ENCODE measurements at regions not wholly inside any gene's neighbourhood (a gene's known extent, or its start where the extent isn't known, plus 50 kb on each side); places are given as distances from the start of the nearest gene placed in this dataset.

DNA sequence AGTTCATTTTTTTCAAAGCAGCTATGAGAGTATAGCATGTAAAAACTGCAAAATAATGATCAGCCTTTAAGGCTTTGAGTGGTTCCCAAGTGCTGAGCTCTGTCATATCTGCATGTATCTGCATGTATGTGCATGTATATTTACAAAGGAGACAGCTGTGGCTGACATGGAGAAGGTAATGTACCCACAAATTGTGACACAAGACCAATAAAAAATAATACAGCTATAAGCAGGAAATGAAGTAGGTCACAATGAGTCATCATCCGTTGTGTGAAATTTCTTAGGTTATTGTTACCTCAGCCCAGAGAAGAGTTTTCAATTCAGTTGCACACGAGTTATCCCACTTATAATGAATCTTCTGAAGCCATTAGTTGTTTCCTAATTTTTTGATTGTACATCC, 60.9 kb upstream of the MED4 start:
- Mint-ChIP-seq H3K9me3 (no peaks in the 10 kb centered on the region), H3K4me1 (peaks cover 66 to 87% (median 84%) of the 10 kb centered on the region in 3 donors), H3K27me3 (no peaks in the 10 kb centered on the region), H3K36me3 (no peaks in the 10 kb centered on the region), H3K4me3 (peak overlapping the region; percentile 25 to 89 (median 77)), H3K27ac (peak overlapping the region; percentile 78 to 98 (median 88))
- ChIA-PET POLR2A (interaction anchor here (0.7 to 2.5 kb wide), 11 partner anchors 20 to 118 kb away, joined by 3 to 34 read pairs (median 4); partner anchors contain the start of genes ITM2B and NUDT15), CTCF (interaction anchor here (0.6 to 4.3 kb wide), 11 partner anchors 26 to 83 kb away, joined by 3 to 19 read pairs (median 5); partner anchors contain the start of gene ITM2B)
- Histone ChIP-seq H3K36me3 (ENCODE audit: insufficient read depth, low read length) (no peaks in the 10 kb centered on the region), H3K4me3 (ENCODE audit: low read length) (peak overlapping the region; percentile 19), H3K4me1 (ENCODE audit: insufficient read depth, low read length) (peaks cover 72% of the 10 kb centered on the region), H3K27ac (ENCODE audit: low read depth, low read length) (peak overlapping the region; percentile 60), H3K9me3 (ENCODE audit: low read length) (no peaks in the 10 kb centered on the region), H3K27me3 (ENCODE audit: insufficient read depth, low read length, poor library complexity, severe bottlenecking) (no peaks in the 10 kb centered on the region)
- DNase-seq: peak; percentile 2 to 76 (median 65)

DNA sequence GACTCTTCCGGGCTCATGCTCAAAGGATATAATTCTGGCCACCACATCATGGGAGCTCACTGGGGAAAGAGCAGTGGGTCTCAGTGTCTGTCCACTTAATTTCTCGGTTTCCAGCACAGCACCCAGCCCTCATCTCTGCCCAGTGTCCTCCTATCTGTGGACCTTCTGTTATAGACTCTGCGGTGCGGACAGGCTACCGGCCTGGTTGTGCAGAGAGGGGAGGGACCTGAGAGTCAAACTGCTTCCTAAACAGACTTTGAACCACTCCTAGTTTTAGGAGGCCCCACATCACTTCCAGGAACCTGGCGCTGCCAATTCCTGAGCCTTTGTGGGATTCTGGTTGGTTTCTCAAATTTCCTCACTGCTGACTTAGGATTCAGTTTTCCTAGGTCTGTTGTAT, 59.8 kb upstream of the MED4 start:
- no peaks in the 10 kb centered on the region for H3K27me3 ChIP-seq (ENCODE audit: insufficient read depth, low read length, poor library complexity, severe bottlenecking)
- no peak for DNase-seq
- peaks cover 80% of the 10 kb centered on the region for H3K4me1 ChIP-seq (ENCODE audit: insufficient read depth, low read length)
- H3K9me3 Mint-ChIP-seq: peaks cover 0 to 2% (median 0%) of the 10 kb centered on the region in 5 donors
- peaks cover 66 to 84% (median 77%) of the 10 kb centered on the region in 3 donors for H3K4me1 Mint-ChIP-seq
- H3K4me3 Mint-ChIP-seq: peak overlapping the region in 4 of 7 donors; percentile 16 to 80 (median 53)
- H3K36me3 Mint-ChIP-seq: no peaks in the 10 kb centered on the region
- no peaks in the 10 kb centered on the region for H3K36me3 ChIP-seq (ENCODE audit: insufficient read depth, low read length)
- POLR2A ChIA-PET: interaction anchor here (1.0 to 2.5 kb wide), 5 partner anchors 25 to 88 kb away, joined by 3 to 34 read pairs (median 7); partner anchors contain the start of gene ITM2B
- no peak overlapping the region for H3K4me3 ChIP-seq (ENCODE audit: low read length)
- H3K27ac ChIP-seq (ENCODE audit: low read depth, low read length): no peak overlapping the region
- no peaks in the 10 kb centered on the region for H3K9me3 ChIP-seq (ENCODE audit: low read length)
- H3K27ac Mint-ChIP-seq: peak overlapping the region in 7 of 8 donors; percentile 78 to 97 (median 87)
- CTCF ChIA-PET: interaction anchor here (1.5 to 4.3 kb wide), 5 partner anchors 26 to 82 kb away, joined by 3 to 16 read pairs (median 6); no protein-coding TSS in a partner anchor
- no peaks in the 10 kb centered on the region for H3K27me3 Mint-ChIP-seq

DNA sequence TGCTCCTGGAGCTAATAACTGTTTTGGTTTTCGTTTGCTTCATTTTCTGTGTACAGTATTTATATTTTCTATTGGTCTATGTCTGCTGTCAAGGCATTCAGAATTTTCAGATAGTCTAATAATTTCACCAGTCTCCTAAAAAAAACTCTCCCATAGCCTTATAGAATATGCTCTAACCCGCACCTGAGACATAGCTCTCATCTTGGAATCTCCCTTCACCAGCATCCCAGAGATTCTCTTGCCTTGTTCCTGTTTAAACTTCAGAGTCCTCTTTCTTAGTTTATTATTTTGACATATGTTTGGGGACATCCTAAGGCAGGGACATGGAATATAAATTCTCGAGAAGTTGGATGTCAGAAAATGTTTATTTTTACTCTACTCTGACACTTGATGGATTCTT, 58.3 kb upstream of the MED4 start:
- no peak overlapping the region for H3K4me3 ChIP-seq (ENCODE audit: low read length)
- no peak overlapping the region for H3K27ac ChIP-seq (ENCODE audit: low read depth, low read length)
- H3K27me3 ChIP-seq (ENCODE audit: insufficient read depth, low read length, poor library complexity, severe bottlenecking): no peaks in the 10 kb centered on the region
- H3K27me3 Mint-ChIP-seq: no peaks in the 10 kb centered on the region
- H3K9me3 Mint-ChIP-seq: peaks cover 0 to 2% (median 0%) of the 10 kb centered on the region in 5 donors
- ChIA-PET POLR2A (no interaction called here), CTCF (interaction anchor here (4.3 kb wide), 1 partner anchor 27 kb away, joined by 16 read pairs; no protein-coding TSS in a partner anchor)
- H3K36me3 ChIP-seq (ENCODE audit: insufficient read depth, low read length): no peaks in the 10 kb centered on the region
- DNase-seq: no peak
- peaks cover 65 to 80% (median 75%) of the 10 kb centered on the region in 3 donors for H3K4me1 Mint-ChIP-seq
- H3K27ac Mint-ChIP-seq: peak overlapping the region in 7 of 8 donors; percentile 68 to 97 (median 81)
- H3K4me1 ChIP-seq (ENCODE audit: insufficient read depth, low read length): peaks cover 72% of the 10 kb centered on the region
- H3K4me3 Mint-ChIP-seq: peak overlapping the region in 4 of 7 donors; percentile 6 to 24 (median 18)
- no peaks in the 10 kb centered on the region for H3K36me3 Mint-ChIP-seq
- no peaks in the 10 kb centered on the region for H3K9me3 ChIP-seq (ENCODE audit: low read length)

DNA sequence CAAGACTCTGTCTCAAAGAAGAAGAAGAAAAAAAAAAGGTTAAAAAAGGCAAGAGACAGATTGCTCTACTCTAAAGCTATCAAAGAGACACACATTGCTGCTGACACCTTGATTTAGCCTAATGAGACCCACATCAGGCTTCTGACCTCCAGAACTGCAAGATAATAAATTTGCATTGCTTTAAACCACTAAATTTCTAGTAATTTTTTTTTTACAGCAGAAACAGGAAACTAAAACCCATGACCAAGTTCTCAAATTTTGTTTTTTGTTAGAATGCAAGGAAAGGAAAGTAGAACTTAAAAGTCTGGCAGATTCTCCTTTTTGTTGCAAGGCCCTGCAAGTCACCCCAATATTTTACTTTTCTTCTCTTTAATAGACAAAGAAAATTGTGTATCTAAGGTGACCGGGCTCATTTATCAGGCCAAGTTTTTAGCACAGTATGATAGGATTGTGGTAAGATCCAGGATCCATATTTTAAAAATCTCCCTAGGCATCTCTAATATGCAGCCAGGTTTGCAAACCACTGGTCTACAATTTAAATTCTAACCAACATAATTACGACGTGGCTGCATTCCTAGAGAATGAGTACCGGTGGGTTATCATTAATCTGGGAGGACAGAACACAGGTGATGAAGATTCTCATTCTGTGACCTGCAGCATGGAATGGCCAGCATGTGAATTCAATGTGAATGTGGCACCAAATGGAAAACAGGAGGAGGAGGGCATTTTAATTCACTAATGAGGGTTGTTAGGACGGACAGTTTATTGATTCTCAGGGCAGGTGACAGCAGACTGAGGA, 56.7 kb upstream of the MED4 start:
- Histone ChIP-seq H3K27me3 (ENCODE audit: insufficient read depth, low read length, poor library complexity, severe bottlenecking) (no peaks in the 10 kb centered on the region), H3K27ac (ENCODE audit: low read depth, low read length) (no peak overlapping the region), H3K9me3 (ENCODE audit: low read length) (no peaks in the 10 kb centered on the region), H3K36me3 (ENCODE audit: insufficient read depth, low read length) (no peaks in the 10 kb centered on the region), H3K4me3 (ENCODE audit: low read length) (peak overlapping the region; percentile 48), H3K4me1 (ENCODE audit: insufficient read depth, low read length) (peaks cover 63% of the 10 kb centered on the region)
- Mint-ChIP-seq H3K27me3 (no peaks in the 10 kb centered on the region), H3K27ac (peak overlapping the region; percentile 78 to 98 (median 91)), H3K36me3 (no peaks in the 10 kb centered on the region), H3K4me3 (peak overlapping the region in 5 of 7 donors; percentile 52 to 75 (median 62)), H3K9me3 (peaks cover 0 to 2% (median 0%) of the 10 kb centered on the region in 5 donors), H3K4me1 (peaks cover 66 to 78% (median 71%) of the 10 kb centered on the region in 3 donors)
- peak in 1 of 5 donors; percentile 30 for DNase-seq
- ChIA-PET CTCF (interaction anchor here (2.8 kb wide), 1 partner anchor 81 kb away, joined by 7 read pairs; the partner anchor contains the start of gene ITM2B), POLR2A (interaction anchor here (0.8 kb wide), 1 partner anchor 341 kb away, joined by 3 read pairs; no protein-coding TSS in a partner anchor)

DNA sequence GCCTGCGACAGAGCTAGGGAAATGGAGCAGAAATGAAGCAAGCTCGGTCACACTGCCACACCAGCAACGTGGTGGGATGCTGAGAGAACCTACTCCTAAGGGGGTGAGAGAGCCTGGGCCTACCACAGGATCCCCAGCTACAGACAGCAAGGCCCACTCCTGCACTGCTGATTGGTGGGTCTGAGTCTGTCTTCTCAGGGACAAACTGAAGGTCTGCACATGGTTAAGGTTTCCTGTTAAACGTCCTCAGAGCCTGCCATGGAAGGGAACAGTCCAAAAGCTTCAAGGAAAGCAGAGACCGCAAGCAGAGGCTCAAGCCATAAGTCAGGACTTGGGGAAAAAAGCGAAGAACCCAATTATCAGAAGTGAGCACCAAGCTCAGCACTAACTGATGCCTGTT, 53.5 kb upstream of the MED4 start:
- peaks cover 45% of the 10 kb centered on the region for H3K4me1 ChIP-seq (ENCODE audit: insufficient read depth, low read length)
- Mint-ChIP-seq H3K27me3 (no peaks in the 10 kb centered on the region), H3K9me3 (peaks cover 0 to 2% (median 0%) of the 10 kb centered on the region in 5 donors), H3K4me1 (peaks cover 51 to 70% (median 52%) of the 10 kb centered on the region in 3 donors), H3K4me3 (no peak overlapping the region), H3K36me3 (no peaks in the 10 kb centered on the region), H3K27ac (peak overlapping the region in 5 of 8 donors; percentile 37 to 84 (median 53))
- no peaks in the 10 kb centered on the region for H3K36me3 ChIP-seq (ENCODE audit: insufficient read depth, low read length)
- ChIA-PET POLR2A (interaction anchor here (0.9 kb wide), 1 partner anchor 38 kb away, joined by 5 read pairs; no protein-coding TSS in a partner anchor), CTCF (interaction anchor here (0.7 to 1.4 kb wide), 2 partner anchors 9 to 21 kb away, joined by 3 to 4 read pairs; no protein-coding TSS in a partner anchor)
- no peaks in the 10 kb centered on the region for H3K27me3 ChIP-seq (ENCODE audit: insufficient read depth, low read length, poor library complexity, severe bottlenecking)
- H3K27ac ChIP-seq (ENCODE audit: low read depth, low read length): no peak overlapping the region
- H3K4me3 ChIP-seq (ENCODE audit: low read length): no peak overlapping the region
- no peak for DNase-seq
- H3K9me3 ChIP-seq (ENCODE audit: low read length): no peaks in the 10 kb centered on the region

DNA sequence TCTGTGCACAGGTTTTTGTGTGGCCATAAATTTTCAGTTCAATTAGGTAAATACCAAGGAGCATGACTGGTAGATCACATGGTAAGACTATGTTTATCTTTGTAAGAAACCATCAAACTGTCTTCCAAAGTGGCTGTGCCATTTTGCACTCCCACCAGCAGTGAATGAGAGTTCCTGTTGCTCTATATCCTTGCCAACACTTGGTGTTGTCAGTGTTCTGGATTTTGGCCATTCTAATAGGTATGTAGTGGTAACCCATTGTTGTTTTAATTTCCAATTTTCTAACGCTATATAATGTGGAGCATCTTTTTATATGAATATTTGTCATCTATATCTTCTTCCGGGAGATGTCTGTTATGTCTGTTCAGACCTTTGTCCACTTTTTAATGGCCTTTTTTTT, 51.7 kb upstream of the MED4 start:
- Mint-ChIP-seq H3K4me1 (peaks cover 36 to 59% (median 37%) of the 10 kb centered on the region in 3 donors), H3K4me3 (no peak overlapping the region), H3K36me3 (peaks cover 0 to 7% (median 0%) of the 10 kb centered on the region in 3 donors), H3K9me3 (peaks cover 0 to 2% (median 0%) of the 10 kb centered on the region in 5 donors), H3K27me3 (no peaks in the 10 kb centered on the region), H3K27ac (peak overlapping the region in 1 of 8 donors; percentile 53)
- H3K27ac ChIP-seq (ENCODE audit: low read depth, low read length): no peak overlapping the region
- DNase-seq: no peak
- peaks cover 27% of the 10 kb centered on the region for H3K4me1 ChIP-seq (ENCODE audit: insufficient read depth, low read length)
- CTCF ChIA-PET: no interaction called here
- H3K9me3 ChIP-seq (ENCODE audit: low read length): no peaks in the 10 kb centered on the region
- no peaks in the 10 kb centered on the region for H3K27me3 ChIP-seq (ENCODE audit: insufficient read depth, low read length, poor library complexity, severe bottlenecking)
- no peak overlapping the region for H3K4me3 ChIP-seq (ENCODE audit: low read length)
- no peaks in the 10 kb centered on the region for H3K36me3 ChIP-seq (ENCODE audit: insufficient read depth, low read length)
- POLR2A ChIA-PET: no interaction called here

DNA sequence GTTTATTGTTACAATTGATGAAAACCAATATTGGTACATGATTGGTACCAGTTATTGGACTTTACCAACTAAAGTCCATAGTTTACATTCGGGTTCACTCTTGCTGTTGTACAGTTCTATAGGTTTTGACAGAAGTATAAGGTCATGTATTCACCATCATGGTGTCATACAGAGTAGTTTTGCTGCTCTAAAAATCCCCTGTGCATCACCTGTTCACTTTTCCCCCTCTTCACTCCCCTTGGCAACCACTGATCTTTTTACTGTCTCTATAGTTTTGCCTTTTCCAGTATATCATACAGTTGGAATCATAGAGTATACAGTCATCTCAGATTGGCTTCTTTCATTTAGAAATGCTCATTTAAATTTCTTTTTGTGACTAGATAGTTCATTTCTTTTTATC, 51.2 kb upstream of the MED4 start:
- ChIA-PET POLR2A (no interaction called here), CTCF (no interaction called here)
- H3K36me3 Mint-ChIP-seq: peaks cover 0 to 7% (median 0%) of the 10 kb centered on the region in 3 donors

More for the DNA sequence above, 51.2 kb upstream of the MED4 start:
- H3K4me3 Mint-ChIP-seq: no peak overlapping the region
- H3K4me1 Mint-ChIP-seq: peaks cover 30 to 54% (median 32%) of the 10 kb centered on the region in 3 donors
- H3K9me3 Mint-ChIP-seq: peaks cover 0 to 4% (median 0%) of the 10 kb centered on the region in 5 donors
- Histone ChIP-seq H3K36me3 (ENCODE audit: insufficient read depth, low read length) (no peaks in the 10 kb centered on the region), H3K9me3 (ENCODE audit: low read length) (no peaks in the 10 kb centered on the region), H3K4me1 (ENCODE audit: insufficient read depth, low read length) (peaks cover 22% of the 10 kb centered on the region), H3K27ac (ENCODE audit: low read depth, low read length) (no peak overlapping the region), H3K4me3 (ENCODE audit: low read length) (no peak overlapping the region), H3K27me3 (ENCODE audit: insufficient read depth, low read length, poor library complexity, severe bottlenecking) (no peaks in the 10 kb centered on the region)
- H3K27me3 Mint-ChIP-seq: no peaks in the 10 kb centered on the region
- DNase-seq: no peak
- peak overlapping the region in 4 of 8 donors; percentile 3 to 69 (median 28) for H3K27ac Mint-ChIP-seq
